Muscle layer of colon (tissue), 2 donors: ENCODE measurements at regions not wholly inside any gene's neighbourhood (a gene's known extent, or its start where the extent isn't known, plus 50 kb on each side); places are given as distances from the start of the nearest gene placed in this dataset.

Source experiments
- H3K27ac ChIP-seq: one replicate; pipeline ENCODE4 v1.7.0; 2013; ENCODE audit warnings: low read depth, mild to moderate bottlenecking, low read length, moderate library complexity
- H3K27me3 ChIP-seq, 2 donors: one replicate each; pipeline ENCODE4 v1.7.0; 2013; ENCODE audit warnings: low read length in 2 of 2, mild to moderate bottlenecking in 2 of 2; ENCODE audit not compliant: insufficient read depth in 2 of 2, control insufficient read depth in 1 of 2
- H3K36me3 ChIP-seq: one replicate; pipeline ENCODE4 v1.7.0; 2013; ENCODE audit warnings: mild to moderate bottlenecking, low read length; ENCODE audit not compliant: insufficient read depth
- H3K4me1 ChIP-seq: one replicate; pipeline ENCODE4 v1.7.0; 2013; ENCODE audit warnings: mild to moderate bottlenecking, low read length; ENCODE audit not compliant: insufficient read depth
- H3K4me3 ChIP-seq, 2 donors: one replicate each; pipeline ENCODE4 v1.7.0; 2013; ENCODE audit warnings: low read length in 2 of 2, low read depth in 1 of 2, mild to moderate bottlenecking in 1 of 2, moderate library complexity in 1 of 2
- H3K9ac ChIP-seq: one replicate; pipeline ENCODE4 v1.7.0; 2013; ENCODE audit warnings: low read length
- H3K9me3 ChIP-seq: one replicate; pipeline ENCODE4 v1.7.0; 2013; ENCODE audit warnings: mild to moderate bottlenecking, low read length
- donor health status: abdominal sarcoma.
- donor health status: Adenocarcinoma of cecum.

- Histone ChIP-seq H3K27me3 (no peaks in the 10 kb centered on the region), H3K9me3 (no peaks in the 10 kb centered on the region), H3K36me3 (no peaks in the 10 kb centered on the region), H3K4me1 (no peaks in the 10 kb centered on the region), H3K27ac (no peak overlapping the region), H3K9ac (no peak overlapping the region), H3K4me3 (no peak overlapping the region)
Measured at GRCh38 chr4:180973894-180974293, 1269.3 kb upstream of the TENM3 start.

DNA sequence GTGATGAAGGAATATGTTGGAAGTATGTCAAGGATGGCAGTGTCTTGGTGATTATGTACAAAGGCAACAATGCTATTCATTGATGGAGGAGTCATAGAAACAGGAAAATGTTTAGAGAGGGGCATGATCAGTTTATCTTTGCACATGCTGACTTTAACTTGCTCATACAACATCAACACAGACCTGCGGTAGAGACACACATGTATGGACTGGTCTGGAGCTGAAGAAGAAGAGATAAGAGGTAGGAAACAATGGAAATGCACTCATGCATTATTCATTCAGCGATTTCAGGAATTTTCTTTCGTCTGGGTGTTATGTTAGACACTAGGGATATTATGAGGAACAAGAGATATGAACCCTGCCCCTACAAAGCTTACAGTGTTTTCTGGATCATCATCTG lies 1252.3 kb upstream of the TENM3 start:
- no peaks in the 10 kb centered on the region for H3K9me3 ChIP-seq
- H3K27ac ChIP-seq = no peak overlapping the region
- H3K36me3 ChIP-seq = no peaks in the 10 kb centered on the region
- no peak overlapping the region for H3K4me3 ChIP-seq
- H3K9ac ChIP-seq = no peak overlapping the region
- H3K4me1 ChIP-seq = no peaks in the 10 kb centered on the region
- H3K27me3 ChIP-seq = no peaks in the 10 kb centered on the region

GRCh38 chr4:180993244-180993836 lies 1249.9 kb upstream of the TENM3 start:
- Histone ChIP-seq H3K36me3 (no peaks in the 10 kb centered on the region), H3K9ac (no peak overlapping the region), H3K27ac (no peak overlapping the region), H3K27me3 (no peaks in the 10 kb centered on the region), H3K4me3 (no peak overlapping the region), H3K4me1 (no peaks in the 10 kb centered on the region), H3K9me3 (no peaks in the 10 kb centered on the region)

DNA sequence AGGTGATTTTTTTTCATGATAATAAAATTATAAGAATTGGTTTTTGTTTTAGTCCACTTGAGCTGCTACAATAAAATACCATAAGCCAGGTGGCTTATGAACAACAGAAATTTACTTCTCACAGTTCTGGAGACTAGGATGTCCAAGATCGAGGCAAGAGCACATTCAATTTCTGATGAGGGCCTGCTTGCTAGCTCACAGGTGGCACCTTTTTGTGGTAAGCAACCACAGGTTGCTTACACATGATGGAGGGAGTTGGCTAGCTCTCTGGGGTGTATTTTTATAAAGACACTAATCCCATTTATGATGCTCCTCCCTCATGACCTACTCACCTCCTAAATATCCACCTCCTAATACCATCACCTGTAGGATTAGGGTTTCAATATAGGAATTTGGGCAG lies 1248.5 kb upstream of the TENM3 start:
- no peak overlapping the region for H3K9ac ChIP-seq
- no peaks in the 10 kb centered on the region for H3K36me3 ChIP-seq
- H3K9me3 ChIP-seq = no peaks in the 10 kb centered on the region
- H3K27ac ChIP-seq = no peak overlapping the region
- no peaks in the 10 kb centered on the region for H3K27me3 ChIP-seq
- no peak overlapping the region for H3K4me3 ChIP-seq
- no peaks in the 10 kb centered on the region for H3K4me1 ChIP-seq

DNA sequence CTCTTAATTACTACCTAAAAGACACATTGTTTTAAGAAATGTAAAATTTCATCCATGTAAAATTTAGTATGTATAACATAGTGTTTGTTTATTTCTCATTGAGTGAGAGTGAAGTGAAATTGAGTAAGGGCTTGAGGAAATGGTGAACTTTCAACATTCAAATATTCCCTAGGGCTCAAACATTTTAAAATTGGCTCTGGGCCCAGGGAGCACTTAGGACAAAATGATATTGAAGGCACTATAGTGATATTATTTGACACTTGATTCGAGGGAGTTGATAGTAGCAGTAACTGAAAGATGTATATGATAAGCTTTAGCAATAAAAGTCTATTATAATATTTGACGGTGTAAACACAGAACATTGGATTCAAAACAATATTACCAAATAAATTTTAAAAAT lies 1244.0 kb upstream of the TENM3 start:
- no peaks in the 10 kb centered on the region for H3K4me1 ChIP-seq

GRCh38 chr4:181004056-181004455 lies 1239.1 kb upstream of the TENM3 start:
- no peaks in the 10 kb centered on the region for H3K27me3 ChIP-seq
- no peak overlapping the region for H3K27ac ChIP-seq
- no peak overlapping the region for H3K4me3 ChIP-seq
- H3K36me3 ChIP-seq = no peaks in the 10 kb centered on the region
- no peaks in the 10 kb centered on the region for H3K9me3 ChIP-seq
- peaks cover 8% of the 10 kb centered on the region for H3K4me1 ChIP-seq
- H3K9ac ChIP-seq = no peak overlapping the region

More for the DNA sequence above, 1244.0 kb upstream of the TENM3 start:
- Histone ChIP-seq H3K27me3 (no peaks in the 10 kb centered on the region), H3K36me3 (no peaks in the 10 kb centered on the region), H3K27ac (no peak overlapping the region), H3K9ac (no peak overlapping the region), H3K4me3 (no peak overlapping the region), H3K9me3 (no peaks in the 10 kb centered on the region)

DNA sequence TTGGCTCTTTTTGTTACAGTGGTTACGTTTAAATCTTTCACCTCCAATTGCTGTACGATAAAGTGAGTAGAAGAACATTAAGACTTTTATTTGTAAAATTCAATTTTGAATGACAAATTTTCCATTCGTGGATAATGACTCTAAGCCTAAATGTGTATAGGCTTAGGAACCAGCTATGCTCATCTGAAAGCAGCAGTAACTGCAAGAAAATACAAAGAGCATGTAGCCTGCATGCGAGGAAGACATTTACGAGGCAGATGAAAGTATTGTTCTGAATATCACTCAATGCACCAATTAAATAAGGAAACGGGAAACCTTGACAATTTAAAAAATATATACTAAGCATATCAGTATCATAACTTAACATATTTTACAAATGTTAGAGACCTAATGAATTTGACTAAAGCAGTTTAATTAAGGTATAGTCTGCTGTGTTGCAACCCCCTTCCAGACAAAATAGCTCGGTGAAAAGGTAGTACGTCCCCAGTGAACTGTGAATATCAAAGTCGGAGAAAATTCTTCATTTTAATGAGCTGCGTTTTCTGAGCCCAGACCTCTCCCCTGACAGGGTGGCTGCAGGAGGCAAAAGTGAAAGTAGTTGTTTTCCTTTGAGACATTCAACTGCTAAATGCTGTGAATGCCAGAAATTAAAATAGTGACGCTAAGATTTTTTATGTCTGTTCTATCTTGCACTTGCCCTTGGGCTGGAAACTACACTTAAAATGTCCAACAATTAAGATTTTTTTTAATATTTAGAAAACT lies 1236.5 kb upstream of the TENM3 start:
- H3K36me3 ChIP-seq = no peaks in the 10 kb centered on the region
- no peaks in the 10 kb centered on the region for H3K27me3 ChIP-seq
- H3K4me3 ChIP-seq = peak overlapping the region in 1 of 2 donors; percentile 36
- no peaks in the 10 kb centered on the region for H3K9me3 ChIP-seq
- peaks cover 8% of the 10 kb centered on the region for H3K4me1 ChIP-seq
- no peak overlapping the region for H3K27ac ChIP-seq
- no peak overlapping the region for H3K9ac ChIP-seq

DNA sequence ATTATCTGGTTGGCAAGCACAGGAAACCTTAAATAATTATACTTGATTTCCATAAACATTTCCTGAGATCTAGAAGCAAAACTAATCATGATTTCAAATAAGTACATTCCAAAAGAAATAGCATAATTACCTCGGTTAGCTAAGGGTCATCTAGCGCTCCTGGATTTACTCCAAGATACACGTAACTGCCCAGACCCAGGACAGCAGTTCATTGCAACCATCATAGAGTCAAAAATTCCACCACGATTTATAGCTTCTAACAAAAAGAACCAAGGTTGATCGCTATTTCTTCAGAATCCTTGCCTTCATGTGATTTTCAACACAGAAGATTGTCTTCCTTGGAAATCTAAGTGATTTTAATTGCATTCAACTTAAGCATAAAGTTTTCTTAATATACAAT lies 1235.5 kb upstream of the TENM3 start:
- no peak overlapping the region for H3K9ac ChIP-seq
- no peaks in the 10 kb centered on the region for H3K9me3 ChIP-seq
- H3K4me1 ChIP-seq = peaks cover 8% of the 10 kb centered on the region
- no peak overlapping the region for H3K4me3 ChIP-seq
- H3K27ac ChIP-seq = no peak overlapping the region
- H3K36me3 ChIP-seq = no peaks in the 10 kb centered on the region
- no peaks in the 10 kb centered on the region for H3K27me3 ChIP-seq

DNA sequence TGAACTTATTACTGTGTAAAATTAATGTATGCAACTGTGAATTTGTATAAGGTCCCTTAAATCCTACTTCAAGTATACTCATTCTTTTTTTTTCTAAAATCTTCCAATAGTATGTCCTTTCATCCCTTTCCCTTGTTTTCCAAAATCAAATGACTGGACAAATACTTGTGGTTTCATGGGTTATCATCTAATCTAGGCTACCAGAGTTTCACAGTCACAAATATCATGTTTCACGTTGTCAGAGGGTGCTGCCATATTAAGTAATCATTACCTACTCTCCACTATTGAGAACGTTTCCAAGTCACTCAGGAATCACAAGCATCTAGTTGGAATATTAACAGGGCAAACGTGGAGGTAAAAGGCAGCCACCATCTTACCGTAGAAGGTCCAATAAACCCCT lies 1235.0 kb upstream of the TENM3 start:
- Histone ChIP-seq H3K36me3 (no peaks in the 10 kb centered on the region), H3K9me3 (no peaks in the 10 kb centered on the region), H3K27me3 (no peaks in the 10 kb centered on the region), H3K27ac (no peak overlapping the region), H3K9ac (no peak overlapping the region), H3K4me3 (no peak overlapping the region), H3K4me1 (peaks cover 8% of the 10 kb centered on the region)

DNA sequence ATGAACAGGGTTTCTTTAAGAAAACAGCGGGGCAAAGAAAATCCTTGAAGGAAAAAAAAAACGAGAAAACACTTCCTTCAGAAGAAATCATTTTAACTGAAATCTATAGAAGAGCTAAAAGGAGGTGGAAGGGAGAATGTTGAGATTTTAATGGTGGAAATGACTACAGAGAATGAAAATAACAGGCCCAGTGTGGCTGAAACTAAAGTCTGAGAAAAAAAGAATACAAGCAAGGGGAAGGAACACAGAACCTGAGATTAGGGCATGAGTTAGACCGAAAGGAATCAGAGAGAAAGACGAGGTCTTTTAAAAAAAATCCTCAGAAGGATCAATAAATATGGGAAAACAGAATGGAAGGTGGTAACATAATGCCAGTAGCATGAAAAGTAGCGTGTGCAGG lies 1230.0 kb upstream of the TENM3 start:
- no peak overlapping the region for H3K27ac ChIP-seq
- no peak overlapping the region for H3K4me3 ChIP-seq
- H3K36me3 ChIP-seq = no peaks in the 10 kb centered on the region
- H3K27me3 ChIP-seq = no peaks in the 10 kb centered on the region
- H3K9ac ChIP-seq = no peak overlapping the region
- no peaks in the 10 kb centered on the region for H3K4me1 ChIP-seq
- no peaks in the 10 kb centered on the region for H3K9me3 ChIP-seq

DNA sequence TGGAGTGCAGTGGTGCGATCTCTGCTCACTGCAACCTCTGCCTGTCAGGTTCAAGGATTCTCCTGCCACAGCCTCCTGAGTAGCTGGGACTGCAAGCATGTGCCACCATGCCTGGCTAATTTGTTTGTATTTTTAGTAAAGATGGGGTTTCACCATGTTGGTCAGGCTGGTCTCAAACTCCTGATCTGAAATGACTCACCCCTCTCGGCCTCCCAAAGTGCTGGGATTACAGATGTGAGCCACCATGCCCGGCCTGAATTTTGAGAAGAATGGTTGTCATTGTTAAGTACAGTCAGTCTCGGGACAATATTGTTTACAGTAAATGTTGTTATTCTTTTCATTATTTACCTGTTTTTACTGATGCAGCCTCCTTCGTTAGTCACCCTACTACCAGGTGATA lies 1226.2 kb upstream of the TENM3 start:
- H3K27me3 ChIP-seq = no peaks in the 10 kb centered on the region
- H3K36me3 ChIP-seq = no peaks in the 10 kb centered on the region

DNA sequence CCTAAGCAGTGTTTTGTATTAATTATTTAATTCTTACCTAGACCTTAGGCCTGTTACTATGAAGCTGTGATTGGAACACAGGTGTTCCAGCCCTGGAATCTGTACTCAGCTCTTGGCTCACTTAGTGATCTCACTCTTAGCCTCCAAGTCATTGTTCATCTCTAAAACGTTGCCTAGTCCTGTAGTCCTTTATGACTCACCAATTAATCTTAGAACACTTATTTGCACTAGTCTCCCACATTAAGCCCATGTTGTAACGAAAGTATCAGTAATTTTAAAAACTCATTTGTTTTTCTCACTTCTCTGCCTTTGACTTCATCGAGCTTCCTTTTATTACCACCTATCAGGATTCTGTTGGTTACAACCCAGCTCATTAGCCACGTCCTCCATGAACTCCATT lies 1224.7 kb upstream of the TENM3 start:
- Histone ChIP-seq H3K27ac (no peak overlapping the region), H3K9me3 (no peaks in the 10 kb centered on the region), H3K4me3 (no peak overlapping the region), H3K27me3 (no peaks in the 10 kb centered on the region), H3K36me3 (no peaks in the 10 kb centered on the region), H3K9ac (no peak overlapping the region), H3K4me1 (no peaks in the 10 kb centered on the region)

More for the DNA sequence above, 1226.2 kb upstream of the TENM3 start:
- no peaks in the 10 kb centered on the region for H3K9me3 ChIP-seq
- no peak overlapping the region for H3K9ac ChIP-seq
- no peaks in the 10 kb centered on the region for H3K4me1 ChIP-seq
- no peak overlapping the region for H3K27ac ChIP-seq
- no peak overlapping the region for H3K4me3 ChIP-seq
